T47D (cell line): ENCODE measurements at regions not wholly inside any gene's neighbourhood (a gene's known extent, or its start where the extent isn't known, plus 50 kb on each side); places are given as distances from the start of the nearest gene placed in this dataset.

Experiments
- DNase-seq, 2 experiments: peaks; one replicate each; pipeline versions ENCODE4 v3.0.0 to v3.0.0-alpha.2; 2011 to 2012; ENCODE audit warnings: low read depth in 1 of 2, low spot score in 1 of 2
- JUND ChIP-seq: IDR thresholded peaks from 2 replicates; pipeline ENCODE4 v1.6.1; 2012; ENCODE audit warnings: low read depth
- in situ Hi-C: cut with HindIII; loops from 2 replicates; pipeline ENCODE4 v1.10.0; 2016; ENCODE audit warnings: low sequenced_read_pairs, low pct_unique_long_range_greater_than_20kb

GRCh38 chr13:99725644-99726043 is 224.4 kb downstream of the TM9SF2 start:
- in situ Hi-C loops, result no loop called here
- no peak for DNase-seq
- TF ChIP-seq JUND, result no peak

DNA sequence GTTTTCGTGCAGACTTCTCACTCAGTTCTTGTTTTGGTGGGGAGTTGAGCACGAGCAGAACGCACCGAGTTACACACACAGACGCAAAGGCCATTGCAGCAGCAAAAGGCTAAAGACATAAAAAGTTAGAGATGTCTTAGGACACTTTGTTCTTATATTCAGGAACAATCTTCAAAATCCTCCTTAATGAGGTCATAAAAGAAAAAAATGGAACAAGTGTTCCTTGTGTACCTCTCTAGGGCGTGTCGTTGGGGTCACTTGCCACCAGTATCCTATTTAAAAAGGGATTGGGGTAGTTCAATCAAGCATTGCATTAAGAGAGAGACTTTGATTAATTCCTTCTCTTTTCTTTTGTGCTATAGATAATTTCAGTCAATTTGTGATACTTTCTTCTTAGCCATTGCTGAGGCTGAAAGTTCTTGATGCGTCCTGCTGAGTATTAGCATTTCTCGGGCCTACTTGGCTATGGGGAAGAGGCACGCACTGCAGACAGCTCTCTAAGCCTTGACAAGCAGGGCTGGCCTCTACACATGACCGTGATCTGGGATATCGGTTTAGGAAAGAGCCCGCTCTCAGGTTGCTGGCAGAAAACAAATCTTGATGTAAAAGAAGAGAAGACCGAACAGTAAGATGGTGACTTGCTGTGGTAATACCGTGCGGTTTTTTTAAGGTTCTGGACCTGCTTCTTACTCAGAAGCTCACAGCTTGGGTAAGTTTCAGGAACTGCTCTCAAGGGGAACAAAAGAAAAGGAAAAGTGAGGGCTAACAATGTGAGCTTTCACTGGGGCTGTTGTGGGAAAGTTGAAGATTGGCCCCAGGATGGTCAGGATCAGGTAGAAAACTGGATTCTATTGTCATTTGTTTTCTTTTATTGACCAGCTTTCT is 223.6 kb downstream of the TM9SF2 start:
- in situ Hi-C loops, result no loop called here
- no peak for TF ChIP-seq JUND
- DNase-seq, result no peak

- in situ Hi-C loops, result no loop called here
- TF ChIP-seq JUND, result no peak
- no peak for DNase-seq
Observed at GRCh38 chr13:99723878-99724277, 222.6 kb downstream of the TM9SF2 start.

DNA sequence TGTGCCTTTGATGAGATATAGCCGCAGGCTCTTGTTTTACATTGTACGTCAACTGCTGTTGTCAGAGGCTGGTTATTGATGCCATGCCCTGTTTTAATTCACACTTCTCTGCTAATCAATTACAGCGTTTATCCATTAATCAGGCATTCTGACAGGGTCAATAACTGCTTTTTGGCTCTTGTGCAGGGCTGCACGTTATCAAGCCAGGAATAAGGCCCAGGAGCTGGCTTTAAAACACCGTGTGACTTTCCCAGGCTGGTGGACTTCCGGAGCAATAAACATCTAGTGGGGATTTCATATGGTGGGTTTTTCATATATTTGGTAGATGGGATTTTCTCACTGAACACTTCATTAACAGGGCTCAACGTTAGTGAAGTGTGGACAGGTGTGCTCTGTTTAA is 221.7 kb downstream of the TM9SF2 start:
- no peak for DNase-seq
- in situ Hi-C loops, result no loop called here
- TF ChIP-seq JUND, result no peak

DNA sequence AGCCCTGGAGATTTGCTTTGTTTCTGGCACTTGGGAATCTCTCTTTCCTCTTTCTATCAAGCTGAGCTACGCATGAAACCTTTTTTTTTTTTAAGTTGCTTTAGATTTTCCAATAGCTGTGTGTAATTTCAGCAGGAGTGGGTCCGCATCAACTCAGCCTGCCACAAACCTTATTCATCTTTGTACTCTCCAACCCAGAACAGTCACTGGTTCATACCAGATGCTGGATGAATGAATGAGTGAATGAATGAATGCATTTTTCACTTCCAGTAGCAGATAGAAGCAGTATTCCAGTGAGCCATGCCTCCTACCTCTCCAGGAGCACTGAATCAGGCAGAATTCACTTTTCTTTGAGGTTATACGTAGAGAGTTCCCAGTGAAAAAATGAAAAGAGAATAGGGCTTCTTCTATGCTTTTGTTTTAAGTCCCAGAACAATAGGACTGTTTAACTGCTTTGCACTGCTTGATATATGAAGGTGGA is 221.1 kb downstream of the TM9SF2 start:
- no peak for DNase-seq
- TF ChIP-seq JUND, result no peak
- in situ Hi-C loops, result no loop called here

DNA sequence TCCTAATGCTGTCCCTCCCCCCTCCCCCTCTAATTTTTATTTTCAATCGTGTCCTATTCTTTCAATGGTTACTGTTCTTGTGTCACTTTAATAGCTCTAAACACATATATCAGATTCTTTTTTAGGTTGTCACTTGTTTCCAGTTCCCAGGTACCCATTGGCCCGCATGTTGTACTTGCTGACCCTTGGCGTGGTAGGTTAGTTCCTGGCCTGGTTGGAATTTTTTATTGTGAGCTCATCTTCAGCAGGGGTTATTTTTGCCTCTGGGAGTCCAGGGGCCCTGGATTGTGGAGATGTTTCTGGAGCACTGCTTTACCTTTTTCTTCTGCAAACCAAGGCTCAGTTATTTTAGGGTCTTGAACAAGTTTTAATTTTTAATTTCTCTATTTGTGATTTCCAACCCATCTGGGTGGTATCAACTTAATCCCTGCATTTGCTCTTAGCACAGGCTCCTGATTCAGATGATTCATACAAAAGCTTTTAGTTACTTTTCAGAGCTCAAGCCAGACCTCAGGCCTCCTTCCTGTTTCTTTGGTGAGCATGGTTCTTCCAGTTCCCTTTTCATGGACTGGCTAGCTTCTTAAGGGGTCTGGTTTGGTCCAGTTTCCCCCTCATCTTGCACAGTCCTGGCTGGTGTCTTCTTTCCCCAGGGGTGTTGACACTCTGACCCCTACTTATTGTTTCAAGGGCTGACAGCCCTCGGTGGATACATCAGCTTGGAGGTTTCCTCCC is 220.5 kb downstream of the TM9SF2 start:
- TF ChIP-seq JUND, result no peak
- in situ Hi-C loops, result no loop called here
- DNase-seq, result no peak

GRCh38 chr13:99717959-99718674 is 216.8 kb downstream of the TM9SF2 start:
- TF ChIP-seq JUND, result no peak
- DNase-seq, result no peak
- in situ Hi-C loops, result no loop called here

GRCh38 chr13:99709134-99709533 is 207.9 kb downstream of the TM9SF2 start:
- in situ Hi-C loops, result no loop called here
- no peak for TF ChIP-seq JUND
- no peak for DNase-seq

- TF ChIP-seq JUND, result no peak
- in situ Hi-C loops, result no loop called here
- DNase-seq, result no peak
Observed at GRCh38 chr13:99704390-99704789, 203.1 kb downstream of the TM9SF2 start.

DNA sequence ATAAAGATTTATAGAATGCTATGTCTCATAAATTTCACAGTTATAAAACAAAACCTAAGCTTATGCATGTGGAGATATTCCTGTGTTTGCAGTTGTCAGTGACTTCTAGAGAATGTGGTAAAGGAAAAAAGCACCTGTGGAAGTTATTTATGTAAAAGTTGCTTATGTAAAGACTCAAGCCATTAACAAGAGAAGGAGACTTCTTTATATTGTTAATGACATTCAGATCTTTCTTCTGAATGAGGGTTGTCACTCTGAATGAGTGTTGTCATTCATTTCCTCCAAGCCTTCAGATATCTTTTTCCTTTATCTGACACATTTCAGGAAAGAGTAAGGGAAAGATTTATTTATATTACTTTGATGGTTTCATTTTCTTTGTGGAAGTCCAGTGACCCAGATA is 202.6 kb downstream of the TM9SF2 start:
- TF ChIP-seq JUND, result no peak
- in situ Hi-C loops, result no loop called here
- DNase-seq, result no peak

- no peak for DNase-seq
- TF ChIP-seq JUND, result no peak
- in situ Hi-C loops, result no loop called here
Observed at GRCh38 chr13:99702687-99703319, 201.5 kb downstream of the TM9SF2 start.

- in situ Hi-C loops, result no loop called here
- no peak for TF ChIP-seq JUND
- DNase-seq, result no peak
Observed at GRCh38 chr13:99700468-99700867, 199.2 kb downstream of the TM9SF2 start.
